HEK293T (cell line): ENCODE measurements at regions not wholly inside any gene's neighbourhood (a gene's known extent, or its start where the extent isn't known, plus 50 kb on each side); places are given as distances from the start of the nearest gene placed in this dataset.

Experiments used
- CTCF ChIA-PET: fragments of 350-600 bp; formaldehyde crosslinking; extraction: SDS; loops from one replicate; lab custom pipeline; 2021; ENCODE audit warnings: antibody characterized with exemption, inconsistent platforms; lab: Yijun Ruan, JAX
- POLR2A ChIA-PET: fragments of 350-600 bp; formaldehyde crosslinking; extraction: SDS; loops from one replicate; lab custom pipeline; 2020; ENCODE audit warnings: antibody characterized with exemption, inconsistent platforms; lab: Yijun Ruan, JAX
- DNase-seq: peaks from one replicate; pipeline ENCODE4 v3.0.0; 2012; ENCODE audit warnings: mixed read lengths; ENCODE audit errors: extremely low spot score
- ARNT ChIP-seq: fragments of 450-650 bp; IDR thresholded peaks from 2 replicates; pipeline ENCODE4 v1.6.1; 2017; ENCODE audit warnings: mild to moderate bottlenecking
- BHLHE40 ChIP-seq: fragments of 450-650 bp; IDR thresholded peaks from 2 replicates; pipeline ENCODE4 v1.6.1; 2016; ENCODE audit warnings: mild to moderate bottlenecking, moderate library complexity, borderline replicate concordance
- CTBP1 ChIP-seq: fragments of 450-650 bp; IDR thresholded peaks from 2 replicates; pipeline ENCODE4 v1.6.1; 2016; ENCODE audit warnings: borderline replicate concordance
- ELF4 ChIP-seq: fragments of 450-650 bp; IDR thresholded peaks from 2 replicates; pipeline ENCODE4 v1.6.1; 2017; ENCODE audit warnings: antibody characterized with exemption
- FOXA1 ChIP-seq: fragments of 450-650 bp; IDR thresholded peaks from 2 replicates; pipeline ENCODE4 v1.6.1; 2016; ENCODE audit warnings: mild to moderate bottlenecking
- FOXK2 ChIP-seq: fragments of 450-650 bp; IDR thresholded peaks from 2 replicates; pipeline ENCODE4 v1.6.1; 2016; ENCODE audit warnings: mild to moderate bottlenecking
- FOXM1 ChIP-seq: fragments of 450-650 bp; IDR thresholded peaks from 2 replicates; pipeline ENCODE4 v1.6.1; 2017; ENCODE audit warnings: mild to moderate bottlenecking, borderline replicate concordance
- HDGF ChIP-seq: fragments of 450-650 bp; IDR thresholded peaks from 2 replicates; pipeline ENCODE4 v1.6.1; 2017; ENCODE audit warnings: antibody characterized with exemption, borderline replicate concordance
- L3MBTL2 ChIP-seq: fragments of 450-650 bp; conservative IDR thresholded peaks from 2 replicates; pipeline ENCODE4 v1.6.1; 2016; ENCODE audit warnings: mild to moderate bottlenecking
- LEF1 ChIP-seq: fragments of 450-650 bp; IDR thresholded peaks from 2 replicates; pipeline ENCODE4 v1.6.1; 2017; ENCODE audit warnings: mild to moderate bottlenecking, borderline replicate concordance
- NFRKB ChIP-seq: fragments of 450-650 bp; IDR thresholded peaks from 2 replicates; pipeline ENCODE4 v1.6.1; 2016; ENCODE audit warnings: mild to moderate bottlenecking, moderate library complexity
- SP1 ChIP-seq: fragments of 450-650 bp; IDR thresholded peaks from 2 replicates; pipeline ENCODE4 v1.6.1; 2017
- SUZ12 ChIP-seq: fragments of 450-650 bp; IDR thresholded peaks from 2 replicates; pipeline ENCODE4 v1.6.1; 2016; ENCODE audit warnings: mild to moderate bottlenecking
- TARDBP ChIP-seq: fragments of 450-650 bp; IDR thresholded peaks from 2 replicates; pipeline ENCODE4 v1.6.1; 2016
- ZNF384 ChIP-seq: fragments of 450-650 bp; IDR thresholded peaks from 2 replicates; pipeline ENCODE4 v1.6.1; 2016
- TF ChIP-seq, protein P1 (sequence below): fragments of 450-650 bp; IDR thresholded peaks from 2 replicates; pipeline ENCODE4 v1.6.1; 2016

GRCh38 chr17:77697480-77698400 lies 260.8 kb upstream of the TNRC6C start:
- ChIA-PET POLR2A (no interaction called here), CTCF (no interaction called here)
- TF ChIP-seq, protein P1, sequence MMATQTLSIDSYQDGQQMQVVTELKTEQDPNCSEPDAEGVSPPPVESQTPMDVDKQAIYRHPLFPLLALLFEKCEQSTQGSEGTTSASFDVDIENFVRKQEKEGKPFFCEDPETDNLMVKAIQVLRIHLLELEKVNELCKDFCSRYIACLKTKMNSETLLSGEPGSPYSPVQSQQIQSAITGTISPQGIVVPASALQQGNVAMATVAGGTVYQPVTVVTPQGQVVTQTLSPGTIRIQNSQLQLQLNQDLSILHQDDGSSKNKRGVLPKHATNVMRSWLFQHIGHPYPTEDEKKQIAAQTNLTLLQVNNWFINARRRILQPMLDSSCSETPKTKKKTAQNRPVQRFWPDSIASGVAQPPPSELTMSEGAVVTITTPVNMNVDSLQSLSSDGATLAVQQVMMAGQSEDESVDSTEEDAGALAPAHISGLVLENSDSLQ = no peak
- no peak for TF ChIP-seq FOXM1
- no peak for TF ChIP-seq ZNF384
- no peak for TF ChIP-seq L3MBTL2
- no peak for TF ChIP-seq FOXA1
- no peak for TF ChIP-seq ARNT
- no peak for TF ChIP-seq TARDBP
- no peak for TF ChIP-seq ELF4
- no peak for TF ChIP-seq SP1
- no peak for TF ChIP-seq FOXK2
- TF ChIP-seq SUZ12 = no peak
- no peak for TF ChIP-seq NFRKB
- no peak for TF ChIP-seq CTBP1
- TF ChIP-seq HDGF = no peak
- no peak for TF ChIP-seq LEF1
- DNase-seq = no peak

GRCh38 chr17:77698903-77699623 lies 259.4 kb upstream of the TNRC6C start:
- ChIA-PET POLR2A (no interaction called here), CTCF (no interaction called here)
- TF ChIP-seq SP1 (no peak), TARDBP (no peak), ZNF384 (no peak), LEF1 (no peak), FOXA1 (no peak), ELF4 (no peak), FOXK2 (no peak), HDGF (no peak), SUZ12 (no peak), NFRKB (no peak), ARNT (no peak)
- TF ChIP-seq, protein P1 = no peak
- no peak for DNase-seq

DNA sequence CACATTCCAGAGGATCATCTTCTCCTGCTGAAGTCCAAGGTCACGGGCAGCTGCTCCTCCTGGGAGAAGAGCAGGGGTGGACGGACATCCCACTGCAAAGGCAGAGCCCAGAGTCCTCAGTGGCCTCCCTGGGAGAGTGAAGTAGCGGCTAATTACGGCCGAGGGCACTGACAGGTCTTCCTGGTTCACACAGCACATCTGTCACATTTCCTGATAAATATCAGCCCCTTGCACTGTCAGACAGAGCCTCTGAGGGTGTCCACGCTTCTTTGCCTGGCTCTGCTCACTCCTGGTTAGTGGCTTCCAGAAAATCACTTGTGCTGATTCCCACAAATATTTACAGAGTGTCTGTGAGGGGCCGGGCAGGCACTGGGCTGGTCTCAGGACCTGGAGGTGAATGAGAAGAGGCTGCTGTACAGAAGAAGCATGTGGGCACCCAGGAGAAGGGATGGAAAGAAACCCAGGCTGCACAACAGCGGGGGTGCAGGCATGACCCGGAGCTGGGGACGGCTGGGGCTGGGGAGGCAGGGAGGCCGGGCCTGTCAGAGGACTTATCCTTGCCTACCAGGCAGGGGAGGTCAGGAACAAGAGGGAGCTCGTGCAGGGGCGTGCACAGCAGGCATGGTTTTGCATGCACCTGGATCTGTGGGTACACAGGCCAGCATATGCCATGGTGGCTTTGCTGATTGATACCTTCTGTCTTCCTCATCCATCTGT lies 258.2 kb upstream of the TNRC6C start:
- ChIA-PET CTCF (no interaction called here), POLR2A (no interaction called here)
- no peak for DNase-seq
- TF ChIP-seq FOXA1 = no peak
- no peak for TF ChIP-seq TARDBP
- TF ChIP-seq HDGF = no peak
- TF ChIP-seq FOXM1 = no peak
- no peak for TF ChIP-seq LEF1
- TF ChIP-seq SP1 = no peak
- no peak for TF ChIP-seq BHLHE40
- TF ChIP-seq NFRKB = no peak
- TF ChIP-seq, protein P1 = no peak
- no peak for TF ChIP-seq SUZ12

- POLR2A ChIA-PET = no interaction called here
- TF ChIP-seq SUZ12 (no peak), FOXA1 (no peak), BHLHE40 (no peak), ELF4 (no peak), HDGF (no peak), L3MBTL2 (no peak), FOXK2 (no peak), FOXM1 (no peak), NFRKB (no peak), ARNT (no peak), SP1 (no peak), LEF1 (no peak), TARDBP (no peak), ZNF384 (no peak), CTBP1 (no peak)
- TF ChIP-seq, protein P1 = no peak
- DNase-seq = no peak
- CTCF ChIA-PET = no interaction called here
These were observed 256.5 kb upstream of the TNRC6C start for GRCh38 chr17:77701996-77702395.
